Endothelial cell of umbilical vein (primary cell): ENCODE measurements at regions not wholly inside any gene's neighbourhood (a gene's known extent, or its start where the extent isn't known, plus 50 kb on each side); places are given as distances from the start of the nearest gene placed in this dataset.

Experiments
- BruUV-seq: library from RNA; stranded (reverse); fragments of 400-500 nt; replicated peaks from 2 replicates; lab custom pipeline; 2021; lab: Mats Ljungman, UMichigan
- CTCF ChIA-PET: fragments of 300-600, 350-600 bp; sonication (Branson Sonifier 250); formaldehyde crosslinking; loops from one replicate; lab custom pipeline; 2021; ENCODE audit warnings: antibody characterized with exemption, inconsistent platforms; lab: Charles Lee
- POLR2A ChIA-PET: fragments of 300-600, 350-600 bp; sonication (Branson Sonifier 250); formaldehyde crosslinking; loops from one replicate; lab custom pipeline; 2021; ENCODE audit warnings: antibody characterized with exemption, inconsistent platforms; lab: Charles Lee
- DNase-seq: peaks from one replicate; pipeline ENCODE4 v3.0.0-alpha.2; 2011; ENCODE audit warnings: low read depth, low spot score
- FAIRE-seq: peaks from 2 replicates; lab custom pipeline; 2011; peaks lifted over from hg19 to GRCh38; lab: Jason Lieb, UNC
- H2AFZ ChIP-seq: 2 replicates; pipeline ENCODE4 v1.6.0; 2012; ENCODE audit warnings: low read depth, low read length, control low read depth, inconsistent platforms
- H3K27ac ChIP-seq: 2 replicates; pipeline ENCODE4 v1.5.1; 2011; ENCODE audit warnings: low read depth, mild to moderate bottlenecking, control low read depth, low read length, moderate library complexity; ENCODE audit not compliant: insufficient read depth
- H3K27me3 ChIP-seq, 2 experiments: 2 replicates each; pipeline versions ENCODE4 v1.6.0 to v1.6.1; 2011; ENCODE audit warnings: low read length in 2 of 2, mixed read lengths in 1 of 2; ENCODE audit not compliant: control insufficient read depth in 2 of 2, insufficient read depth in 2 of 2
- H3K36me3 ChIP-seq, 2 experiments: 2 replicates in 1 of 2; 3 replicates in 1 of 2; pipeline ENCODE4 v1.5.1; 2011; ENCODE audit warnings: low read length in 2 of 2, mild to moderate bottlenecking in 1 of 2, moderate library complexity in 1 of 2; ENCODE audit not compliant: control insufficient read depth in 2 of 2, insufficient read depth in 2 of 2; ENCODE audit errors: extremely low read depth in 1 of 2
- H3K4me1 ChIP-seq: 3 replicates; pipeline ENCODE4 v1.5.1; 2011; ENCODE audit warnings: mild to moderate bottlenecking, low read length; ENCODE audit not compliant: control insufficient read depth, insufficient read depth; ENCODE audit errors: extremely low read depth
- H3K4me2 ChIP-seq: 2 replicates; pipeline ENCODE4 v1.6.1; 2011; ENCODE audit warnings: low read length, control low read depth, mixed read lengths; ENCODE audit not compliant: insufficient read depth
- H3K4me3 ChIP-seq, 3 experiments: fragments of 200-600 bp in 1 of 3; sonication (generic), shearing (Covaris generic) in 1 of 3; replicated peaks in 1 of 3; 2 replicates each; pipeline ENCODE4 v1.5.1; 2011 to 2016; ENCODE audit warnings: control low read depth in 3 of 3, low read length in 3 of 3, mild to moderate bottlenecking in 2 of 3, inconsistent platforms in 1 of 3, low read depth in 1 of 3, moderate library complexity in 1 of 3; ENCODE audit not compliant: insufficient read depth in 1 of 3
- H3K79me2 ChIP-seq: 2 replicates; pipeline ENCODE4 v1.6.0; 2012; ENCODE audit warnings: low read length, inconsistent platforms; ENCODE audit not compliant: control insufficient read depth, insufficient read depth
- H3K9ac ChIP-seq: replicated peaks from 2 replicates; pipeline ENCODE3; 2011; ENCODE audit warnings: low read length, control low read depth; ENCODE audit not compliant: insufficient read depth; ENCODE audit errors: extremely low read depth
- H3K9me1 ChIP-seq: replicated peaks from 3 replicates; pipeline ENCODE4 v1.6.0; 2011; ENCODE audit warnings: mild to moderate bottlenecking, low read length; ENCODE audit not compliant: control insufficient read depth, insufficient read depth; ENCODE audit errors: extremely low read depth
- H3K9me3 ChIP-seq: replicated peaks from 2 replicates; pipeline ENCODE4 v1.5.1; 2012; ENCODE audit warnings: low read length, inconsistent platforms; ENCODE audit not compliant: control insufficient read depth, insufficient read depth
- H4K20me1 ChIP-seq: replicated peaks from 2 replicates; pipeline ENCODE3; 2011; ENCODE audit warnings: mild to moderate bottlenecking, low read length; ENCODE audit not compliant: control insufficient read depth, insufficient read depth; ENCODE audit errors: extremely low read depth
- CTCF ChIP-seq, 2 donors: IDR thresholded peaks; 1 replicate in 1 of 2; 2 replicates in 1 of 2; pipeline ENCODE4 v1.5.1; 2011; ENCODE audit warnings: low read length in 2 of 2, mild to moderate bottlenecking in 2 of 2, moderate library complexity in 2 of 2, control low read depth in 1 of 2, inconsistent platforms in 1 of 2, low read depth in 1 of 2; ENCODE audit not compliant: insufficient read depth in 1 of 2; ENCODE audit errors: extremely low read depth in 1 of 2
- EZH2 ChIP-seq: IDR thresholded peaks from 2 replicates; pipeline ENCODE4 v1.6.1; 2012; ENCODE audit warnings: borderline replicate concordance, low read depth, mild to moderate bottlenecking, moderate library complexity, low read length, inconsistent platforms; ENCODE audit not compliant: severe bottlenecking
- FOS ChIP-seq: IDR thresholded peaks from 2 replicates; pipeline ENCODE4 v1.6.1; 2011; ENCODE audit warnings: mild to moderate bottlenecking, low read length, moderate library complexity, borderline replicate concordance; ENCODE audit not compliant: insufficient read depth
- GATA2 ChIP-seq: IDR thresholded peaks from 2 replicates; pipeline ENCODE4 v1.7.0; 2011; ENCODE audit warnings: low read depth, mild to moderate bottlenecking, moderate library complexity, mixed read lengths, low read length; ENCODE audit not compliant: insufficient read length, insufficient read depth
- JUN ChIP-seq: IDR thresholded peaks from 2 replicates; pipeline ENCODE4 v1.6.1; 2011; ENCODE audit warnings: borderline replicate concordance, low read depth; ENCODE audit not compliant: insufficient read length, insufficient read depth
- MAX ChIP-seq: IDR thresholded peaks from 2 replicates; pipeline ENCODE4 v1.6.1; 2011; ENCODE audit not compliant: insufficient read depth, insufficient read length
- MYC ChIP-seq: IDR thresholded peaks from one replicate; pipeline ENCODE4 v1.6.1; 2011; ENCODE audit warnings: mild to moderate bottlenecking, low read depth, low read length
- POLR2A ChIP-seq: IDR thresholded peaks from 2 replicates; pipeline ENCODE4 v1.6.1; 2012; ENCODE audit warnings: low read depth, mild to moderate bottlenecking, control low read depth, low read length
- POLR2AphosphoS5 ChIP-seq: IDR thresholded peaks from 2 replicates; pipeline ENCODE4 v1.6.1; 2012; ENCODE audit warnings: low read depth, mild to moderate bottlenecking, control low read depth, low read length, moderate library complexity; ENCODE audit not compliant: insufficient read depth
- dilution Hi-C: fragments of 300-500 bp; cut with MboI; formaldehyde crosslinking; loops from one replicate; pipeline ENCODE4 v1.15.0; 2019; ENCODE audit warnings: low sequenced_read_pairs; ENCODE audit not compliant: extremely low pct_ligation_motif_present
- intact Hi-C: fragments of 100-400 bp; cut with micrococcal nuclease; formaldehyde crosslinking; loops from one replicate; pipeline ENCODE4 v1.10.0; 2022

DNA sequence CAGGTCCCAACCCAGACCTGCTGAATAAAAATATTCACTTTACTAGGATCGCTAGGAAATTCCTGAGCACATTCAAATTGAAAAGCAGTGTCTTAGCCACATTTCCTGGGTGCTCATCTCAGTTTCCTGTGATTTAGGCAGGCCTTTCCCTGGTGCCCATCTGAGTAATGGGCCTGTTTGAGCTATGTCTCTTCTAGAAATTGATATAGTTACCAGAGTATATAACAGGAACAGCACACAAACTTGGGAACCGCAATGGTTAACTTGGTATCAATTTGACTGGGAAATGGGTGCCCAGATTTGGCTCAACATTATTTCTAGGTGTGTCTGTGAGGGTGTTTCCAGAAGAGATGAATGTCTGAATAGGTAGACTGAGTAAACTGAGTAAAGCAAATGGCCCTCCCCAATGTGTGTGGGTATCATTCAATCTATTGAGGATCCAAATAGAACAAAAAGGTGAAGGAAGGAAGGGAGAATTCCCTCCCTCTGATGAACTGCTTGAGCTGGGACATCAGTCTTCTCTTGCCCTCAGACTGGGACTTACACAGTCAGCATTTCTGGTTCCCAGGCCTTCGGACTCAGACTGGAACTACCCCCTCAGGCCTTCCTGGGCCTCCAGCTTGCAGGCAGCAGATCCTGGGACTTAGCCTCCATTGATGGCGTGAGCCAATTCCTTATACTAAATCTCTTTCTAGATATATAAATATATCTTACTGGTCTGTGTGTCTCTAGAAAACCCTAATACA lies 99.1 kb downstream of the CCDC71L start:
- dilution Hi-C loops (no loop called here), intact Hi-C loops (no loop called here)
- Histone ChIP-seq H4K20me1 (no peaks in the 10 kb centered on the region), H3K27me3 (no peaks in the 10 kb centered on the region), H3K9me1 (no peaks in the 10 kb centered on the region), H3K4me2 (no peak overlapping the region), H2AFZ (no peak overlapping the region), H3K4me1 (no peaks in the 10 kb centered on the region), H3K4me3 (no peak overlapping the region), H3K27ac (no peak overlapping the region), H3K79me2 (no peaks in the 10 kb centered on the region), H3K36me3 (no peaks in the 10 kb centered on the region), H3K9me3 (no peaks in the 10 kb centered on the region), H3K9ac (no peak overlapping the region)
- DNase-seq (no peak), FAIRE-seq (no peak)
- ChIA-PET POLR2A (no interaction called here), CTCF (no interaction called here)
- no peak for TF ChIP-seq POLR2A
- TF ChIP-seq MYC: no peak
- TF ChIP-seq GATA2: no peak
- TF ChIP-seq CTCF (IDR thresholded peaks at IDR 0.05; ENCODE audit: extremely low read depth in 1 of 2, insufficient read depth in 1 of 2, low read depth in 1 of 2, low read length in 2 of 2): no peak
- no peak for TF ChIP-seq FOS
- no peak for TF ChIP-seq EZH2
- TF ChIP-seq JUN: no peak
- TF ChIP-seq POLR2AphosphoS5: no peak
- no peak for TF ChIP-seq MAX
- no TSS peak for BruUV-seq
